ENCODE measurements at regions not wholly inside any gene's neighbourhood (a gene's known extent, or its start where the extent isn't known, plus 50 kb on each side); places are given as distances from the start of the nearest gene placed in this dataset.
A peak's percentile ranks its signal among the peaks of the same experiment; 100 is the strongest.

DNA sequence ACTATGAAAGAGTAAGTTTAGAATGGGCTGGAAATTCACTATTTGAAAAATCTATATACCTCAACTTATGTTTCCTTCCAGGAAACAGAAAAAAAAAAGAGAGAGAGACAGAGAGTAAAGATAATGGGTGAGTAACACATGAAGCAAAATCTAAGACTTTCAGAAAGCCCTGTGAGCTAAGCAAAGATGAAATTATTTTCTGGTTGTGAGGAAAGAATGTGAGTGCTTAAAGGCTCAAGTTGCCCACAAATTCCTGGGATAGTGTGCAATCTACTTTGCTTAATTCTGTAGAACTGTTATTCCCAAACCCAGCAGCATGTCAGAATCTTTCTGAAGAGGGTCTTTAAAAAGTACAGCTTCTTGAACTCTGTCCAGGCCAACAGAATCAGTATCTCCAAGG lies 337.7 kb upstream of the AGTR1 start:
- peak; percentile 79 for DNase-seq (ENCODE audit: low read depth, low spot score)
- TF ChIP-seq, protein P1, sequence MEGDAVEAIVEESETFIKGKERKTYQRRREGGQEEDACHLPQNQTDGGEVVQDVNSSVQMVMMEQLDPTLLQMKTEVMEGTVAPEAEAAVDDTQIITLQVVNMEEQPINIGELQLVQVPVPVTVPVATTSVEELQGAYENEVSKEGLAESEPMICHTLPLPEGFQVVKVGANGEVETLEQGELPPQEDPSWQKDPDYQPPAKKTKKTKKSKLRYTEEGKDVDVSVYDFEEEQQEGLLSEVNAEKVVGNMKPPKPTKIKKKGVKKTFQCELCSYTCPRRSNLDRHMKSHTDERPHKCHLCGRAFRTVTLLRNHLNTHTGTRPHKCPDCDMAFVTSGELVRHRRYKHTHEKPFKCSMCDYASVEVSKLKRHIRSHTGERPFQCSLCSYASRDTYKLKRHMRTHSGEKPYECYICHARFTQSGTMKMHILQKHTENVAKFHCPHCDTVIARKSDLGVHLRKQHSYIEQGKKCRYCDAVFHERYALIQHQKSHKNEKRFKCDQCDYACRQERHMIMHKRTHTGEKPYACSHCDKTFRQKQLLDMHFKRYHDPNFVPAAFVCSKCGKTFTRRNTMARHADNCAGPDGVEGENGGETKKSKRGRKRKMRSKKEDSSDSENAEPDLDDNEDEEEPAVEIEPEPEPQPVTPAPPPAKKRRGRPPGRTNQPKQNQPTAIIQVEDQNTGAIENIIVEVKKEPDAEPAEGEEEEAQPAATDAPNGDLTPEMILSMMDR (IDR thresholded peaks at IDR 0.05; ENCODE audit: insufficient read depth, low read length, missing control alignments), result no peak
- CTCF ChIA-PET, result interaction anchor here (1.2 kb wide), 1 partner anchor 20 kb away, joined by 3 read pairs; no protein-coding TSS in a partner anchor
- no peak overlapping the region for H3K4me3 ChIP-seq (ENCODE audit: low read depth, low read length)
- POLR2A ChIA-PET, result no interaction called here

DNA sequence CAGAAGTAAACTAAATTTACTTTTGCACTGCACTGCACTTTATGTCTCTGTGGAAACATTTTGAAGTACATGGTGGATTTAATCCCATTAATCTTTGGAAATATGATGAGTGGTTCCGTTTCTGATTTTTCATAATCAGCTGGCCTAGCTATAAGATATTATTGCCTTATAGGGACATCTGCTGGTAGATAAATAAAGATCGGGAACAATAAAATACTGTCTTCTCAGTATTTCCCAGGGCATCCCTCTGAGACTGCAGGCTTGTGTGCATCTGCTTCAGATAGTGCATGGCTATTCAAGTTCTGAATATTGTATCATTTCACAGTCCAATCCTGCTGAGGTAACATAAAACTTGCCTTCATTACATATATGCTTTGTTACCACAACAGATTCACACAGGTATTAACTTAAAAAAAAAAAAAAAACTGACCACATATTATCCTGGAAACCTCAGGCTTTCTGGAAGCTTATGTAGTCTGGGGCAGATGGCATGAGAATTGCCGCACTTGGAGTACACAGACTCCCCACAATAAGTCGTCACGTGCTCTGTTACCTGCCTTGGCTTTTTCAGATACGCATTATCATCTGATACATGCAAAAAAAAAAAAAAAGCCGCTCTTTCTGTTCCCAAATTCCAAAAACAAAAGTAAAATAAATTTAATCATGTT lies 330.8 kb upstream of the AGTR1 start:
- ChIA-PET CTCF (interaction anchor here (0.6 to 3.4 kb wide), 10 partner anchors 9 to 496 kb away, joined by 3 to 32 read pairs (median 4); no protein-coding TSS in a partner anchor), POLR2A (no interaction called here)
- TF ChIP-seq, protein P1 (IDR thresholded peaks at IDR 0.05; ENCODE audit: insufficient read depth, low read length, missing control alignments), result no peak
- DNase-seq (ENCODE audit: low read depth, low spot score), result no peak
- no peak overlapping the region for H3K4me3 ChIP-seq (ENCODE audit: low read depth, low read length)

DNA sequence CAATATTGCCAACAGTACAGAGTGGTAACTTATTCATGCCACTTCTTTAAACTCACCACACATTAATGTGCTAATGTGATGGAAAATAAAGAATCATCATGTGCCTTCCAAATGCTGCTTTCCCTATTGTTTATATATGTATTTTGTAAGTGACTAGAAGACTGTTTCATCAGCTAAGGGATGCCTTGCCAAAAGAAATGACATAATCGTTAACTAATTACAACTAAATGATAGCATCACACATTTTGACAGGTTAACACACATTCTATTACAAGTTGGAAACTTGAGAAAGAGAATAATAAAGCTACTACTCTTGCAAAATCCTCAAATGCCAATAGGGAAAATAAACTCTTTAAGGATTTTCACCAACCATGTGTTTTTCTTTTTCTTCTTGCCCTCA lies 329.9 kb upstream of the AGTR1 start:
- TF ChIP-seq, protein P1 (IDR thresholded peaks at IDR 0.05; ENCODE audit: insufficient read depth, low read length, missing control alignments), result no peak
- ChIA-PET CTCF (interaction anchor here (0.7 to 3.4 kb wide), 5 partner anchors 8 to 59 kb away, joined by 3 to 32 read pairs (median 5); no protein-coding TSS in a partner anchor), POLR2A (no interaction called here)

DNA sequence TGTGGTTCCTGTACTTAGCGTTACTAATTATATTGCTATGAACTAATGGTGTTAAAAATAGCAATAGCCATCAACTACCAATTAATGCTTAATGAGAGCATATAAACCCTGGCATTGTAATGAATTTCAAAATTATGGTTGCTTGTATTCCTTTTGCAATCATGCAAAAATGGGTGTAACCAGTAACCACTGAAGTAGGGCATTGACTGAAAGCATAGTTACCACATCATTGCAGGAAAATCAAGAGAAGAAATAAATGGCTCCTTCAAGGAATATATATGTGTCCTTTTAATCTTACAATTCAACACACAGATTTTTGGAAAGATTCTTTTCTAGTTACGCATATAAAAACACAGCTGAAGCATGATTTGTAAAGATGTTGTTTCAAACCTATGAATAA lies 328.3 kb upstream of the AGTR1 start:
- TF ChIP-seq, protein P1 (IDR thresholded peaks at IDR 0.05; ENCODE audit: insufficient read depth, low read length, missing control alignments), result no peak

More for the DNA sequence above, 329.9 kb upstream of the AGTR1 start:
- H3K4me3 ChIP-seq (ENCODE audit: low read depth, low read length), result no peak overlapping the region
- no peak for DNase-seq (ENCODE audit: low read depth, low spot score)

GRCh38 chr3:148372206-148372875 lies 325.4 kb upstream of the AGTR1 start:
- ChIA-PET POLR2A (no interaction called here), CTCF (interaction anchor here (1.5 to 2.0 kb wide), 3 partner anchors 8 to 489 kb away, joined by 4 to 7 read pairs (median 7); no protein-coding TSS in a partner anchor)
- DNase-seq (ENCODE audit: low read depth, low spot score), result no peak
- TF ChIP-seq, protein P1 (IDR thresholded peaks at IDR 0.05; ENCODE audit: insufficient read depth, low read length, missing control alignments), result no peak
- no peak overlapping the region for H3K4me3 ChIP-seq (ENCODE audit: low read depth, low read length)

More for the DNA sequence above, 328.3 kb upstream of the AGTR1 start:
- H3K4me3 ChIP-seq (ENCODE audit: low read depth, low read length), result no peak overlapping the region
- CTCF ChIA-PET, result interaction anchor here (3.4 kb wide), 1 partner anchor 60 kb away, joined by 32 read pairs; no protein-coding TSS in a partner anchor
- DNase-seq (ENCODE audit: low read depth, low spot score), result no peak
- POLR2A ChIA-PET, result no interaction called here

- H3K4me3 ChIP-seq (ENCODE audit: low read depth, low read length), result no peak overlapping the region
- ChIA-PET POLR2A (no interaction called here), CTCF (interaction anchor here (1.8 to 8.8 kb wide), 3 partner anchors 65 to 572 kb away, joined by 7 to 164 read pairs (median 7); no protein-coding TSS in a partner anchor)
- TF ChIP-seq, protein P1 (IDR thresholded peaks at IDR 0.05; ENCODE audit: insufficient read depth, low read length, missing control alignments), result no peak
- no peak for DNase-seq (ENCODE audit: low read depth, low spot score)
These were observed 323.7 kb upstream of the AGTR1 start for GRCh38 chr3:148373961-148374360.

All from AG04449 (cell line).